LNCaP clone FGC (cell line): ENCODE measurements at regions not wholly inside any gene's neighbourhood (a gene's known extent, or its start where the extent isn't known, plus 50 kb on each side); places are given as distances from the start of the nearest gene placed in this dataset.
A peak's percentile ranks its signal among the peaks of the same experiment; 100 is the strongest.

Source experiments
- DNase-seq: peaks from one replicate; pipeline ENCODE4 v3.0.0-alpha.2; 2011; ENCODE audit warnings: low read depth
- H3K4me3 ChIP-seq: 2 replicates; pipeline ENCODE4 v1.5.1; 2011; ENCODE audit warnings: mild to moderate bottlenecking, low read depth, low read length, control low read depth
- CTCF ChIP-seq: IDR thresholded peaks from 2 replicates; pipeline ENCODE4 v1.5.1; 2012; ENCODE audit warnings: mild to moderate bottlenecking; ENCODE audit not compliant: control insufficient read depth, insufficient read depth; ENCODE audit errors: extremely low read depth

DNA sequence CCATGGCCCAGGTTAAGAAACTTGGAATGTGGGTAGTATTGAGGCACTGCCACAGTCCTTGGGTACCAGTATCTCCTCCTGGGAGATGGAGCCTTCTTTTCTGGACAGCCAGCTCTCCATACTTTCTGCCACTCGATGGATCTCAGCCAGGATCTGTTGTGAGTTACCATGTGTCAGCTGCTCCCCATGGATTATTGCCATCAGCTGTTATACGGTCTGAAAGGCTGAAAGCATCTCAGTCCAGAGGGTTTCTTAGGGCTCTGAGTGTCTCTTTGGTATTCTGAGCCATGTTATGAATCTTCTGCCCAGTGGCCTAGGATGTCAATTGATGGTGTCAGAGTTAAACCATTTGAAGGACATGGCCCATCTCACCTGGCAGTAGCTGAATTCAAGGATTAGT, 197.5 kb downstream of the C7orf25 start:
- DNase-seq, result no peak
- no peak overlapping the region for H3K4me3 ChIP-seq
- no peak for TF ChIP-seq CTCF

- no peak overlapping the region for H3K4me3 ChIP-seq
- no peak for TF ChIP-seq CTCF
- no peak for DNase-seq
Observed at GRCh38 chr7:42709284-42709683, 202.6 kb downstream of the C7orf25 start.

GRCh38 chr7:42704710-42705109, 207.2 kb downstream of the C7orf25 start:
- H3K4me3 ChIP-seq, result no peak overlapping the region
- DNase-seq, result no peak
- no peak for TF ChIP-seq CTCF

DNA sequence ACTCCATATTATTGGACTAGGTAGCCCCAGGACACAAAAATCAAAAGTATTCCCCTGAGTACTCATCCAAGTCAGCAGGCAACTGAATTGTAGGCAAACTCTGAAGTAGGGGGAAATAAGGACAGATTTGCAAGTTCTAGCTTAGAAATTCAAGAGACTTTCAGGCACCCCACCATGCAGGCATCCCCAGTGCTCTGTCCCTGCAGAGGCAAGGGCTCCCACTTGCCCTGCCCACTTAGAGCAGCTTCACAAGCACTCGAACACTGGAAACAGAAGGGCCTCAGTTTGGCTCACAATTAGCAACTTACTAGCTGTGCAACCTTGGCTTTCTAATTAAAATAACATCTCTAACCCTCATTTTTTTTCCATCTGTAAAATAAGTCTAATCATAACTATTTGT, 209.2 kb downstream of the C7orf25 start:
- no peak for TF ChIP-seq CTCF
- DNase-seq, result no peak
- H3K4me3 ChIP-seq, result no peak overlapping the region

DNA sequence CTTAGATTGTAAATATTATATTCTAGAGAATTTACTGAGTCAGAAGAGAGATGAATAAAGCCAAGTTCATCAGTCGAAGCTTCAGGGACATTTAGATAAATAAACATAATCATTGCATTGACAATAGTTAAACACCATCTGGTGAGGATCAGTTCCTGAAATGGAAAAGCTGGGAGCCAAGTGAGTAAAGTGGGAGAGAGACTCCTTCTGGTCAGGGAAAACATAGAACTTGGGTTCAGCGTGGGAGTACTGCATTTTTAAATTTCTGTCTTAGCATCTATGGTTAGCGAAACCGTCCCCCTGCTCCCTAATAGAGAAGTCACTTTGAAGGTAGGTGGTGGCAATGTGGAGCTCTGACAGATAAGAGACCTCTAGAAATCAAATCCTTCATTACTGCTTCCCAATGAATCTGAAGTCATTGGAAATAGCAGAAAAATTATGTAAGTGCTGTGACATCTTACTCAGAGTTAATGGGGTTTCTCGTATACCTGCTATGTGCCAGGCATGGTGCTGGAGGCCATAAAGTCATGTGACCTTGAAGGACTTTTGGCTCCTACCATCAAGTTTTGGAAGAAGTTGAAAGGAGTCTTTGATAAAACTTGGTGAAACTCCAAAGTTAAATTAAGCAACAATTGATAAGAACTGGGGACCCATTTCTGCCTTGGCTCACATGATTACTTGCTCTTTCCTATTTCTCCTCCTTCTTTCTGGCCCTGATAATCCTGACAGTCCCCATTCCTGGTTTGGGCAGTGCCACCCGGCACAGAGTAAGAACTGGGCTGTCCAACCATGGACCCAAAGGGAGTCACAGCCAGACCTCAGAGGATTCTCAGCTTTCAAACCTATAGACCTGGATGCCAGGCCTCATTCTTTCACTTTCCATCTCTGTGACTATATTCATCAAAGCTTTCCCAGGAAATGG, 211.2 kb downstream of the C7orf25 start:
- H3K4me3 ChIP-seq, result no peak overlapping the region
- DNase-seq, result no peak
- TF ChIP-seq CTCF, result 0 out of 2 replicates have a peak, but pooled peaks have one; percentile 7

- H3K4me3 ChIP-seq, result no peak overlapping the region
- DNase-seq, result no peak
- no peak for TF ChIP-seq CTCF
Observed at GRCh38 chr7:42699380-42700178, 212.3 kb downstream of the C7orf25 start.
